GM12891 (cell line): ENCODE measurements at regions not wholly inside any gene's neighbourhood (a gene's known extent, or its start where the extent isn't known, plus 50 kb on each side); places are given as distances from the start of the nearest gene placed in this dataset.

ENCODE experiments used
- PAX5 ChIP-seq: IDR thresholded peaks from 2 replicates; pipeline ENCODE4 v1.6.1; 2011; ENCODE audit warnings: low read length, moderate library complexity, mild to moderate bottlenecking; ENCODE audit not compliant: insufficient read depth, severe bottlenecking
- POLR2A ChIP-seq: IDR thresholded peaks from 2 replicates; pipeline ENCODE4 v1.6.1; 2011; ENCODE audit warnings: low read depth, low read length, control low read depth
- POLR2AphosphoS5 ChIP-seq: IDR thresholded peaks from 2 replicates; pipeline ENCODE4 v1.6.1; 2011; ENCODE audit warnings: low read depth, low read length, control low read depth
- POU2F2 ChIP-seq: IDR thresholded peaks from 2 replicates; pipeline ENCODE4 v1.6.1; 2011; ENCODE audit warnings: low read depth, mild to moderate bottlenecking, control low read depth, low read length, moderate library complexity
- TAF1 ChIP-seq: IDR thresholded peaks from 2 replicates; pipeline ENCODE4 v1.6.1; 2011; ENCODE audit warnings: low read depth, low read length, control low read depth

GRCh38 chr5:15391704-15392397 is 108.1 kb upstream of the FBXL7 start:
- TF ChIP-seq POLR2AphosphoS5, result no peak
- no peak for TF ChIP-seq POLR2A
- TF ChIP-seq TAF1, result no peak
- no peak for TF ChIP-seq PAX5
- TF ChIP-seq POU2F2, result no peak
